WTC11 (cell line): ENCODE measurements at regions not wholly inside any gene's neighbourhood (a gene's known extent, or its start where the extent isn't known, plus 50 kb on each side); places are given as distances from the start of the nearest gene placed in this dataset.

Source experiments
- ATAC-seq: fragments of 200-7000 bp; cut with Tn5 transposase; 2 replicates; pipeline ENCODE4 v1.10.0; 2021; ENCODE audit warnings: mild to moderate bottlenecking, moderate library complexity
- CTCF ChIA-PET: fragments of 300-600 bp; sonication (Branson Sonifier 250); formaldehyde crosslinking; loops from one replicate; lab custom pipeline; 2021; ENCODE audit warnings: antibody characterized with exemption; lab: Charles Lee
- POLR2A ChIA-PET: fragments of 350-600 bp; sonication (Branson Sonifier 250); formaldehyde crosslinking; loops from one replicate; lab custom pipeline; 2021; ENCODE audit warnings: antibody characterized with exemption; lab: Charles Lee
- DNase-seq: peaks from one replicate; pipeline ENCODE4 v3.0.0; 2021; ENCODE audit warnings: low spot score
- H3K27ac Mint-ChIP-seq: 2 replicates; pipeline ENCODE4 v1.8.0; 2021; ENCODE audit warnings: mixed read lengths
- H3K27me3 Mint-ChIP-seq: 2 replicates; pipeline ENCODE4 v1.8.0; 2021; ENCODE audit warnings: low read depth, mild to moderate bottlenecking, moderate library complexity, mixed read lengths
- H3K36me3 Mint-ChIP-seq: 2 replicates; pipeline ENCODE4 v1.8.0; 2021; ENCODE audit warnings: mixed read lengths
- H3K4me1 Mint-ChIP-seq: 2 replicates; pipeline ENCODE4 v1.8.0; 2022; ENCODE audit warnings: mixed read lengths
- H3K4me3 Mint-ChIP-seq: 2 replicates; pipeline ENCODE4 v1.8.0; 2021; ENCODE audit warnings: mild to moderate bottlenecking, moderate library complexity, mixed read lengths
- H3K9me3 Mint-ChIP-seq: 2 replicates; pipeline ENCODE4 v1.8.0; 2021; ENCODE audit warnings: mixed read lengths
- AFF4 ChIP-seq: sonication (generic); formaldehyde crosslinking; IDR thresholded peaks from 2 replicates; pipeline ENCODE4 v1.8.1; 2023; ENCODE audit warnings: mild to moderate bottlenecking, missing genetic modification reagents, borderline replicate concordance
- ELF4 ChIP-seq: sonication (generic); formaldehyde crosslinking; IDR thresholded peaks from 2 replicates; pipeline ENCODE4 v1.8.1; 2022; ENCODE audit warnings: low read depth, mild to moderate bottlenecking, moderate library complexity, missing genetic modification reagents
- FOXJ3 ChIP-seq: sonication (generic); formaldehyde crosslinking; IDR thresholded peaks from 2 replicates; pipeline ENCODE4 v1.9.0; 2021; ENCODE audit warnings: missing genetic modification reagents, mild to moderate bottlenecking, borderline replicate concordance
- JUN ChIP-seq: sonication (generic); formaldehyde crosslinking; IDR thresholded peaks from 2 replicates; pipeline ENCODE4 v1.8.0; 2023; ENCODE audit warnings: mild to moderate bottlenecking, missing genetic modification reagents
- MLX ChIP-seq: sonication (generic); formaldehyde crosslinking; IDR thresholded peaks from 2 replicates; pipeline ENCODE4 v1.8.1; 2023; ENCODE audit warnings: mild to moderate bottlenecking, missing genetic modification reagents, moderate library complexity
- NFE2L1 ChIP-seq: sonication (generic); formaldehyde crosslinking; IDR thresholded peaks from 2 replicates; pipeline ENCODE4 v1.8.1; 2023; ENCODE audit warnings: missing genetic modification reagents
- NFYB ChIP-seq: sonication (generic); formaldehyde crosslinking; conservative IDR thresholded peaks from 2 replicates; pipeline ENCODE4 v1.8.0; 2022; ENCODE audit warnings: low read depth, missing genetic modification reagents
- OVOL2 ChIP-seq: fragments of 250-450 bp; sonication (Bioruptor Pico); IDR thresholded peaks from 2 replicates; pipeline ENCODE4 v1.9.0; 2021; ENCODE audit warnings: mild to moderate bottlenecking, borderline replicate concordance
- SP1 ChIP-seq: sonication (generic); formaldehyde crosslinking; conservative IDR thresholded peaks from 2 replicates; pipeline ENCODE4 v1.8.1; 2022; ENCODE audit warnings: missing genetic modification reagents
- ZBTB43 ChIP-seq: sonication (generic); formaldehyde crosslinking; IDR thresholded peaks from 2 replicates; pipeline ENCODE4 v1.8.1; 2023; ENCODE audit warnings: mild to moderate bottlenecking, missing genetic modification reagents
- ZNF138 ChIP-seq: sonication (generic); formaldehyde crosslinking; conservative IDR thresholded peaks from 2 replicates; pipeline ENCODE4 v1.8.1; 2022; ENCODE audit warnings: mild to moderate bottlenecking, moderate library complexity, missing genetic modification reagents
- ZNF232 ChIP-seq: sonication (generic); formaldehyde crosslinking; IDR thresholded peaks from 2 replicates; pipeline ENCODE4 v1.8.0; 2022; ENCODE audit warnings: mild to moderate bottlenecking, missing genetic modification reagents
- ZNF263 ChIP-seq: sonication (generic); formaldehyde crosslinking; IDR thresholded peaks from 2 replicates; pipeline ENCODE4 v1.8.1; 2022; ENCODE audit warnings: low read depth, mild to moderate bottlenecking, moderate library complexity, missing genetic modification reagents
- TF ChIP-seq, protein P1 (sequence below): sonication (generic); formaldehyde crosslinking; IDR thresholded peaks from 2 replicates; pipeline ENCODE4 v1.8.0; 2022; ENCODE audit warnings: mild to moderate bottlenecking, missing genetic modification reagents
- TF ChIP-seq, protein P2 (sequence below): sonication (generic); formaldehyde crosslinking; IDR thresholded peaks from 2 replicates; pipeline ENCODE4 v1.8.0; 2023; ENCODE audit warnings: missing genetic modification reagents
- TF ChIP-seq, protein P3 (sequence below): fragments of 250-450 bp; sonication (Bioruptor Pico); IDR thresholded peaks from 2 replicates; pipeline ENCODE4 v1.9.0; 2021; ENCODE audit warnings: moderate library complexity, mild to moderate bottlenecking, inconsistent platforms, borderline replicate concordance
- TF ChIP-seq, protein P4 (sequence below): sonication (generic); formaldehyde crosslinking; IDR thresholded peaks from 2 replicates; pipeline ENCODE4 v1.8.1; 2022; ENCODE audit warnings: missing genetic modification reagents, borderline replicate concordance
- TF ChIP-seq, protein P5 (sequence below): sonication (generic); formaldehyde crosslinking; IDR thresholded peaks from 2 replicates; pipeline ENCODE4 v1.8.1; 2022; ENCODE audit warnings: low read depth, missing genetic modification reagents, borderline replicate concordance
- TF ChIP-seq, protein P6 (sequence below): sonication (generic); formaldehyde crosslinking; IDR thresholded peaks from 2 replicates; pipeline ENCODE4 v1.8.1; 2022; ENCODE audit warnings: mild to moderate bottlenecking, moderate library complexity, missing genetic modification reagents
- TF ChIP-seq, protein P7 (sequence below): fragments of 250-450 bp; sonication (Bioruptor Pico); IDR thresholded peaks from 2 replicates; pipeline ENCODE4 v1.9.0; 2021; ENCODE audit warnings: mild to moderate bottlenecking

- no peak for TF ChIP-seq ZNF263 (CRISPR knock-in tag)
- no peak for TF ChIP-seq AFF4 (CRISPR knock-in tag)
- TF ChIP-seq ZNF232 (CRISPR knock-in tag), result no peak
- no peak for TF ChIP-seq ELF4 (CRISPR knock-in tag)
- no peak for TF ChIP-seq SP1
- no peak for TF ChIP-seq OVOL2 (CRISPR knock-in tag)
- TF ChIP-seq, protein P1, sequence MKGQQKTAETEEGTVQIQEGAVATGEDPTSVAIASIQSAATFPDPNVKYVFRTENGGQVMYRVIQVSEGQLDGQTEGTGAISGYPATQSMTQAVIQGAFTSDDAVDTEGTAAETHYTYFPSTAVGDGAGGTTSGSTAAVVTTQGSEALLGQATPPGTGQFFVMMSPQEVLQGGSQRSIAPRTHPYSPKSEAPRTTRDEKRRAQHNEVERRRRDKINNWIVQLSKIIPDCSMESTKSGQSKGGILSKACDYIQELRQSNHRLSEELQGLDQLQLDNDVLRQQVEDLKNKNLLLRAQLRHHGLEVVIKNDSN (CRISPR knock-in tag), result no peak
- no peak for TF ChIP-seq ZNF138 (CRISPR knock-in tag)
- no peak for TF ChIP-seq NFE2L1 (CRISPR knock-in tag)
- TF ChIP-seq, protein P2, sequence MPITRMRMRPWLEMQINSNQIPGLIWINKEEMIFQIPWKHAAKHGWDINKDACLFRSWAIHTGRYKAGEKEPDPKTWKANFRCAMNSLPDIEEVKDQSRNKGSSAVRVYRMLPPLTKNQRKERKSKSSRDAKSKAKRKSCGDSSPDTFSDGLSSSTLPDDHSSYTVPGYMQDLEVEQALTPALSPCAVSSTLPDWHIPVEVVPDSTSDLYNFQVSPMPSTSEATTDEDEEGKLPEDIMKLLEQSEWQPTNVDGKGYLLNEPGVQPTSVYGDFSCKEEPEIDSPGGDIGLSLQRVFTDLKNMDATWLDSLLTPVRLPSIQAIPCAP (CRISPR knock-in tag), result no peak
- TF ChIP-seq, protein P3, sequence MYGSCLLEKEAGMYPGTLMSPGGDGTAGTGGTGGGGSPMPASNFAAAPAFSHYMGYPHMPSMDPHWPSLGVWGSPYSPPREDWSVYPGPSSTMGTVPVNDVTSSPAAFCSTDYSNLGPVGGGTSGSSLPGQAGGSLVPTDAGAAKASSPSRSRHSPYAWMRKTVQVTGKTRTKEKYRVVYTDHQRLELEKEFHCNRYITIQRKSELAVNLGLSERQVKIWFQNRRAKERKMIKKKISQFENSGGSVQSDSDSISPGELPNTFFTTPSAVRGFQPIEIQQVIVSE, result no peak
- TF ChIP-seq JUN (CRISPR knock-in tag), result no peak
- TF ChIP-seq, all 79 proteins: peak for 0
Observed at GRCh38 chr5:58264276-58264675, 195.6 kb downstream of the PLK2 start (continued).

DNA sequence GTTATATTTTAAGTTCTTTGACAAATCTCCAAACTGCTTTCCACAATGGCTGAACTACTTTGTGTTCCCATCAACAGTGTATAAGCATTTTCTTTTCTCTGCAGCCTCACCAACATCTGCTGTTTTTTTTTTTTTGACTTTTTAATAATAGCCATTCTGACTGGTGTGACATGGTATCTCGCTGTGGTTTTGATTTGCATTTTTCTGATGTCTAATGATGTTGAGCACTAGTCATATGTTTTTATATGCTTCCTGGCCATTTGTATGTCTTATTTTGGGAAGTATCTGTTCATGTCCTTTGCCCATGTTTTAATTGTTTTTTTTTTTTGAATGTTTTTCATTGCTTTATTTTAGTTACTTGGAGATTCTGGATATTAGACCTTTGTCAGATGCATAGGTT, 196.6 kb downstream of the PLK2 start:
- DNase-seq (no peak), ATAC-seq (no peak)
- TF ChIP-seq FOXJ3 (CRISPR knock-in tag) (no peak), MLX (no peak), ZBTB43 (no peak), NFYB (CRISPR knock-in tag) (no peak)
- TF ChIP-seq, protein P4, sequence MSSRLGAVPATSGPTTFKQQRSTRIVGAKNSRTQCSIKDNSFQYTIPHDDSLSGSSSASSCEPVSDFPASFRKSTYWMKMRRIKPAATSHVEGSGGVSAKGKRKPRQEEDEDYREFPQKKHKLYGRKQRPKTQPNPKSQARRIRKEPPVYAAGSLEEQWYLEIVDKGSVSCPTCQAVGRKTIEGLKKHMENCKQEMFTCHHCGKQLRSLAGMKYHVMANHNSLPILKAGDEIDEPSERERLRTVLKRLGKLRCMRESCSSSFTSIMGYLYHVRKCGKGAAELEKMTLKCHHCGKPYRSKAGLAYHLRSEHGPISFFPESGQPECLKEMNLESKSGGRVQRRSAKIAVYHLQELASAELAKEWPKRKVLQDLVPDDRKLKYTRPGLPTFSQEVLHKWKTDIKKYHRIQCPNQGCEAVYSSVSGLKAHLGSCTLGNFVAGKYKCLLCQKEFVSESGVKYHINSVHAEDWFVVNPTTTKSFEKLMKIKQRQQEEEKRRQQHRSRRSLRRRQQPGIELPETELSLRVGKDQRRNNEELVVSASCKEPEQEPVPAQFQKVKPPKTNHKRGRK (CRISPR knock-in tag), result no peak
- TF ChIP-seq, protein P5, sequence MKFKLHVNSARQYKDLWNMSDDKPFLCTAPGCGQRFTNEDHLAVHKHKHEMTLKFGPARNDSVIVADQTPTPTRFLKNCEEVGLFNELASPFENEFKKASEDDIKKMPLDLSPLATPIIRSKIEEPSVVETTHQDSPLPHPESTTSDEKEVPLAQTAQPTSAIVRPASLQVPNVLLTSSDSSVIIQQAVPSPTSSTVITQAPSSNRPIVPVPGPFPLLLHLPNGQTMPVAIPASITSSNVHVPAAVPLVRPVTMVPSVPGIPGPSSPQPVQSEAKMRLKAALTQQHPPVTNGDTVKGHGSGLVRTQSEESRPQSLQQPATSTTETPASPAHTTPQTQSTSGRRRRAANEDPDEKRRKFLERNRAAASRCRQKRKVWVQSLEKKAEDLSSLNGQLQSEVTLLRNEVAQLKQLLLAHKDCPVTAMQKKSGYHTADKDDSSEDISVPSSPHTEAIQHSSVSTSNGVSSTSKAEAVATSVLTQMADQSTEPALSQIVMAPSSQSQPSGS (CRISPR knock-in tag), result no peak
- TF ChIP-seq, protein P6, sequence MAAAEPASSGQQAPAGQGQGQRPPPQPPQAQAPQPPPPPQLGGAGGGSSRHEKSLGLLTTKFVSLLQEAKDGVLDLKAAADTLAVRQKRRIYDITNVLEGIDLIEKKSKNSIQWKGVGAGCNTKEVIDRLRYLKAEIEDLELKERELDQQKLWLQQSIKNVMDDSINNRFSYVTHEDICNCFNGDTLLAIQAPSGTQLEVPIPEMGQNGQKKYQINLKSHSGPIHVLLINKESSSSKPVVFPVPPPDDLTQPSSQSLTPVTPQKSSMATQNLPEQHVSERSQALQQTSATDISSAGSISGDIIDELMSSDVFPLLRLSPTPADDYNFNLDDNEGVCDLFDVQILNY (CRISPR knock-in tag), result no peak
- TF ChIP-seq, protein P7, sequence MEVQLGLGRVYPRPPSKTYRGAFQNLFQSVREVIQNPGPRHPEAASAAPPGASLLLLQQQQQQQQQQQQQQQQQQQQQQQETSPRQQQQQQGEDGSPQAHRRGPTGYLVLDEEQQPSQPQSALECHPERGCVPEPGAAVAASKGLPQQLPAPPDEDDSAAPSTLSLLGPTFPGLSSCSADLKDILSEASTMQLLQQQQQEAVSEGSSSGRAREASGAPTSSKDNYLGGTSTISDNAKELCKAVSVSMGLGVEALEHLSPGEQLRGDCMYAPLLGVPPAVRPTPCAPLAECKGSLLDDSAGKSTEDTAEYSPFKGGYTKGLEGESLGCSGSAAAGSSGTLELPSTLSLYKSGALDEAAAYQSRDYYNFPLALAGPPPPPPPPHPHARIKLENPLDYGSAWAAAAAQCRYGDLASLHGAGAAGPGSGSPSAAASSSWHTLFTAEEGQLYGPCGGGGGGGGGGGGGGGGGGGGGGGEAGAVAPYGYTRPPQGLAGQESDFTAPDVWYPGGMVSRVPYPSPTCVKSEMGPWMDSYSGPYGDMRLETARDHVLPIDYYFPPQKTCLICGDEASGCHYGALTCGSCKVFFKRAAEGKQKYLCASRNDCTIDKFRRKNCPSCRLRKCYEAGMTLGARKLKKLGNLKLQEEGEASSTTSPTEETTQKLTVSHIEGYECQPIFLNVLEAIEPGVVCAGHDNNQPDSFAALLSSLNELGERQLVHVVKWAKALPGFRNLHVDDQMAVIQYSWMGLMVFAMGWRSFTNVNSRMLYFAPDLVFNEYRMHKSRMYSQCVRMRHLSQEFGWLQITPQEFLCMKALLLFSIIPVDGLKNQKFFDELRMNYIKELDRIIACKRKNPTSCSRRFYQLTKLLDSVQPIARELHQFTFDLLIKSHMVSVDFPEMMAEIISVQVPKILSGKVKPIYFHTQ (CRISPR knock-in tag), result no peak
- H3K36me3 Mint-ChIP-seq, result no peaks in the 10 kb centered on the region
- ChIA-PET POLR2A (no interaction called here), CTCF (no interaction called here)
- H3K27ac Mint-ChIP-seq, result no peak overlapping the region
- H3K4me1 Mint-ChIP-seq, result peaks cover 15% of the 10 kb centered on the region
- H3K9me3 Mint-ChIP-seq, result peaks cover 3% of the 10 kb centered on the region
- no peaks in the 10 kb centered on the region for H3K27me3 Mint-ChIP-seq
- no peak overlapping the region for H3K4me3 Mint-ChIP-seq
